ENCODE measurements at regions not wholly inside any gene's neighbourhood (a gene's known extent, or its start where the extent isn't known, plus 50 kb on each side); places are given as distances from the start of the nearest gene placed in this dataset.

DNA sequence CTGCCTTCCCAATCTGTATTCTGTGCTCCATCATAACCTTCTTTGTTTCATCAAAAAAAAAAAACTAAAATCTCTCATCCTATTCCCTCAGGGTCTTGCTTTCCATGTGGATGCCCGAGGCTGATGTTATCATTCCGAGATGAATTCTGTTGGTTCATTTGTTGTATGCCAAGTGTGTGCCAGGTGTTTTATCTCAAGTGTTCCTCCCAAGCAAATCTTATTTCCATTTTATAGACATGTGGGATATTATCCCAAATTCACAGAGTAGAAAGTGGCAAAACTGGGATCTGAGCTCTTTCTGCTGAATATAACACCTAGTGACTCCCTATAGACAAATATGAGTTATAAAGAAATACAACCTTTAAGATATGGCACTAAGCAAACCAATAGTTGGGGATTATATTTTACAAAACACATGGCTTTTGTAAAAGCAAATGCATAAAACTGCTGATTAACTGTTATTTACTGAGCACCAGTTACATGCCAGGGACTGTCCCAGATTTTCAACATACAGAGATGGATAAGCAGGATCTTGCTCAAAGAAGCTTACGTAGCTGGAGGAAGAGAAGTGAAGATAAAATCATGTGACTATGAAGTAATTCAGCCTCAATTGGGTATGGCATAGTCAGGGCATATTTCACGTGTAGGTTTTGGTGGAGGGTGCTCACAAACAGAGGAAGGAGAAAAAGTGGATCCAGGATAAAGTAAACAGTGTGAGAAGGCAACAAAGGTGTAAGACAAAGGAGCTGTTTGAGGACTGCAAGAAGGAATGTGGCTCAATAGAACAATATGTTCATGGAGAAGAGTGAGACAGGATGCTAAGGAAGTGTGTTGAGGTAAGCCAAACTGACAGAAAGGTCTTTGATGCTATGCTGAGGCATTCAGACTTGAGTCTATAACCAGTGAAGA lies 143.3 kb upstream of the ADAMTSL1 start:
- TF ChIP-seq, protein P1, sequence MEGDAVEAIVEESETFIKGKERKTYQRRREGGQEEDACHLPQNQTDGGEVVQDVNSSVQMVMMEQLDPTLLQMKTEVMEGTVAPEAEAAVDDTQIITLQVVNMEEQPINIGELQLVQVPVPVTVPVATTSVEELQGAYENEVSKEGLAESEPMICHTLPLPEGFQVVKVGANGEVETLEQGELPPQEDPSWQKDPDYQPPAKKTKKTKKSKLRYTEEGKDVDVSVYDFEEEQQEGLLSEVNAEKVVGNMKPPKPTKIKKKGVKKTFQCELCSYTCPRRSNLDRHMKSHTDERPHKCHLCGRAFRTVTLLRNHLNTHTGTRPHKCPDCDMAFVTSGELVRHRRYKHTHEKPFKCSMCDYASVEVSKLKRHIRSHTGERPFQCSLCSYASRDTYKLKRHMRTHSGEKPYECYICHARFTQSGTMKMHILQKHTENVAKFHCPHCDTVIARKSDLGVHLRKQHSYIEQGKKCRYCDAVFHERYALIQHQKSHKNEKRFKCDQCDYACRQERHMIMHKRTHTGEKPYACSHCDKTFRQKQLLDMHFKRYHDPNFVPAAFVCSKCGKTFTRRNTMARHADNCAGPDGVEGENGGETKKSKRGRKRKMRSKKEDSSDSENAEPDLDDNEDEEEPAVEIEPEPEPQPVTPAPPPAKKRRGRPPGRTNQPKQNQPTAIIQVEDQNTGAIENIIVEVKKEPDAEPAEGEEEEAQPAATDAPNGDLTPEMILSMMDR (IDR thresholded peaks at IDR 0.05; ENCODE audit: extremely low read depth in 1 of 2, insufficient read depth in 1 of 2, low read depth in 1 of 2, low read length in 2 of 2): no peak
- TF ChIP-seq POLR2AphosphoS5 (IDR thresholded peaks at IDR 0.05; ENCODE audit: insufficient read depth, low read depth, low read length) (peak; percentile 16), MYC (IDR thresholded peaks at IDR 0.05; ENCODE audit: low read depth, low read length) (no peak), POLR2A (IDR thresholded peaks at IDR 0.05; ENCODE audit: low read depth, low read length) (no peak), EZH2 (IDR thresholded peaks at IDR 0.05; ENCODE audit: borderline replicate concordance, low read depth, low read length, severe bottlenecking) (no peak), GATA2 (IDR thresholded peaks at IDR 0.05; ENCODE audit: insufficient read depth, insufficient read length, low read depth, low read length) (no peak), MAX (IDR thresholded peaks at IDR 0.05; ENCODE audit: insufficient read depth, insufficient read length) (no peak), FOS (IDR thresholded peaks at IDR 0.05; ENCODE audit: borderline replicate concordance, insufficient read depth, low read length) (no peak)
